IMR-90 (cell line): ENCODE measurements at regions not wholly inside any gene's neighbourhood (a gene's known extent, or its start where the extent isn't known, plus 50 kb on each side); places are given as distances from the start of the nearest gene placed in this dataset.

Experiments
- ATAC-seq: fragments of 200-7000 bp; cut with Tn5 transposase; 2 replicates; pipeline ENCODE4 v1.9.1; 2020; ENCODE audit warnings: low read depth, mild to moderate bottlenecking, moderate library complexity
- BruUV-seq: library from RNA; stranded (reverse); fragments of 400-500 nt; replicated peaks from 2 replicates; lab custom pipeline; 2021; lab: Mats Ljungman, UMichigan
- CTCF ChIA-PET: fragments of 300-600 bp; formaldehyde crosslinking; extraction: SDS; loops from one replicate; lab custom pipeline; 2021; ENCODE audit warnings: antibody characterized with exemption; lab: Yijun Ruan, JAX
- POLR2A ChIA-PET: fragments of 300-600 bp; sonication (Branson Sonifier 250); formaldehyde crosslinking; loops from one replicate; lab custom pipeline; 2022; ENCODE audit warnings: antibody characterized with exemption; ENCODE audit not compliant: unreplicated experiment; lab: Charles Lee
- DNase-seq: peaks from one replicate; pipeline ENCODE4 v3.0.0; 2013
- H2AFZ ChIP-seq: replicated peaks from 2 replicates; pipeline ENCODE3; 2013; ENCODE audit warnings: low read length, mild to moderate bottlenecking; ENCODE audit not compliant: poor library complexity
- H2AK5ac ChIP-seq: 2 replicates; pipeline ENCODE4 v1.6.1; 2013; ENCODE audit warnings: low read depth, low read length, inconsistent platforms
- H2AK9ac ChIP-seq: replicated peaks from 2 replicates; pipeline ENCODE3; 2013; ENCODE audit warnings: mild to moderate bottlenecking, low read depth, low read length, moderate library complexity; ENCODE audit not compliant: poor library complexity
- H2BK120ac ChIP-seq: 2 replicates; pipeline ENCODE4 v1.6.1; 2013; ENCODE audit warnings: low read depth, low read length, inconsistent platforms
- H2BK15ac ChIP-seq: 3 replicates; pipeline ENCODE4 v1.6.1; 2013; ENCODE audit warnings: low read depth, low read length, inconsistent platforms
- H2BK20ac ChIP-seq: 2 replicates; pipeline ENCODE4 v1.6.1; 2013; ENCODE audit warnings: low read depth, mild to moderate bottlenecking, inconsistent platforms, low read length, moderate library complexity
- H2BK5ac ChIP-seq: 2 replicates; pipeline ENCODE4 v1.6.1; 2013; ENCODE audit warnings: mild to moderate bottlenecking, low read depth, low read length, inconsistent platforms; ENCODE audit not compliant: poor library complexity, severe bottlenecking
- H3K14ac ChIP-seq: replicated peaks from 2 replicates; pipeline ENCODE4 v1.6.1; 2013; ENCODE audit warnings: low read depth, low read length, inconsistent platforms
- H3K18ac ChIP-seq: 2 replicates; pipeline ENCODE4 v1.6.1; 2013; ENCODE audit warnings: low read depth, low read length, control low read depth
- H3K23ac ChIP-seq: 2 replicates; pipeline ENCODE4 v1.6.1; 2013; ENCODE audit warnings: low read depth, low read length, inconsistent platforms
- H3K27ac ChIP-seq: 2 replicates; pipeline ENCODE4 v1.5.1; 2013; ENCODE audit warnings: mild to moderate bottlenecking, control low read depth, low read length; ENCODE audit not compliant: insufficient read depth
- H3K27me3 ChIP-seq: 2 replicates; pipeline ENCODE4 v1.6.1; 2013; ENCODE audit warnings: low read length; ENCODE audit not compliant: control insufficient read depth, insufficient read depth
- H3K36me3 ChIP-seq: 2 replicates; pipeline ENCODE4 v1.6.1; 2013; ENCODE audit warnings: low read length, mixed read lengths; ENCODE audit not compliant: control insufficient read depth, insufficient read depth
- H3K4ac ChIP-seq: 2 replicates; pipeline ENCODE4 v1.6.1; 2013; ENCODE audit warnings: low read depth, low read length, inconsistent platforms
- H3K4me1 ChIP-seq: 2 replicates; pipeline ENCODE4 v1.6.1; 2013; ENCODE audit warnings: low read length, mixed read lengths; ENCODE audit not compliant: control insufficient read depth, insufficient read depth
- H3K4me2 ChIP-seq: 2 replicates; pipeline ENCODE4 v1.6.1; 2013; ENCODE audit warnings: low read depth, mild to moderate bottlenecking, control low read depth, low read length, moderate library complexity
- H3K4me3 ChIP-seq: 2 replicates; pipeline ENCODE4 v1.5.1; 2013; ENCODE audit warnings: low read depth, mild to moderate bottlenecking, control low read depth, low read length, moderate library complexity; ENCODE audit not compliant: insufficient read depth
- H3K56ac ChIP-seq: 2 replicates; pipeline ENCODE4 v1.6.1; 2013; ENCODE audit warnings: low read length, inconsistent platforms; ENCODE audit not compliant: insufficient read depth; ENCODE audit errors: extremely low read depth
- H3K79me1 ChIP-seq, 2 experiments: 2 replicates each; pipeline ENCODE4 v1.6.1; 2013; ENCODE audit warnings: low read length in 2 of 2, inconsistent platforms in 1 of 2, low read depth in 1 of 2
- H3K9ac ChIP-seq: 2 replicates; pipeline ENCODE4 v1.6.1; 2013; ENCODE audit warnings: low read depth, low read length, control low read depth
- H3K9me1 ChIP-seq: 2 replicates; pipeline ENCODE4 v1.6.1; 2013; ENCODE audit warnings: low read length, inconsistent platforms; ENCODE audit not compliant: insufficient read depth
- H3K9me3 ChIP-seq: 2 replicates; pipeline ENCODE4 v1.6.1; 2013; ENCODE audit warnings: low read length; ENCODE audit not compliant: control insufficient read depth, insufficient read depth
- H4K20me1 ChIP-seq: 2 replicates; pipeline ENCODE4 v1.6.1; 2013; ENCODE audit warnings: low read length, inconsistent platforms; ENCODE audit not compliant: insufficient read depth
- H4K5ac ChIP-seq: 2 replicates; pipeline ENCODE4 v1.6.1; 2013; ENCODE audit warnings: mild to moderate bottlenecking, low read depth, low read length, control low read depth
- H4K8ac ChIP-seq, 2 experiments: 2 replicates each; pipeline ENCODE4 v1.6.1; 2013; ENCODE audit warnings: low read depth in 2 of 2, low read length in 2 of 2, control low read depth in 1 of 2, inconsistent platforms in 1 of 2
- H4K91ac ChIP-seq: 2 replicates; pipeline ENCODE4 v1.6.1; 2013; ENCODE audit warnings: low read depth, low read length, inconsistent platforms; ENCODE audit not compliant: insufficient read depth
- BHLHE40 ChIP-seq: fragments of 150-350 bp; IDR thresholded peaks from 2 replicates; pipeline ENCODE4 v1.6.1; 2016; ENCODE audit warnings: mild to moderate bottlenecking, low read depth, low read length
- CEBPB ChIP-seq: IDR thresholded peaks from 2 replicates; pipeline ENCODE4 v1.6.1; 2012; ENCODE audit warnings: low read depth, low read length, improper control_type of control experiment
- CHD1 ChIP-seq: IDR thresholded peaks from 2 replicates; pipeline ENCODE4 v1.6.1; 2012; ENCODE audit warnings: low read depth, low read length, improper control_type of control experiment
- MAZ ChIP-seq: IDR thresholded peaks from 2 replicates; pipeline ENCODE4 v1.6.1; 2012; ENCODE audit warnings: low read depth, mild to moderate bottlenecking, low read length, improper control_type of control experiment, moderate library complexity, borderline replicate concordance
- RFX5 ChIP-seq: IDR thresholded peaks from 2 replicates; pipeline ENCODE4 v1.8.0; 2012; ENCODE audit warnings: low read depth, mild to moderate bottlenecking, low read length, moderate library complexity
- SMC3 ChIP-seq: fragments of 150-350 bp; IDR thresholded peaks from 2 replicates; pipeline ENCODE4 v1.6.1; 2016; ENCODE audit warnings: low read depth, mild to moderate bottlenecking, antibody characterized with exemption, low read length, moderate library complexity
- WGBS, 2 experiments: methylation state at CpG; one replicate each; pipeline versions ENCODE4 v1.1.5 to v1.1.7; 2013; ENCODE audit warnings: missing lambda C conversion rate in 2 of 2; ENCODE audit not compliant: insufficient read length in 1 of 2; ENCODE audit errors: extremely low coverage in 2 of 2; 5-methylcytosine and 5-hydroxymethylcytosine counted together
- dilution Hi-C: fragments of 300-500 bp; cut with HindIII; formaldehyde crosslinking; loops from one replicate; pipeline ENCODE4 v1.14.3; 2018; ENCODE audit warnings: low sequenced_read_pairs; ENCODE audit not compliant: unreplicated experiment
- in situ Hi-C: fragments of 300-500 bp; cut with MboI; formaldehyde crosslinking; loops from 3 replicates; pipeline ENCODE4 v1.14.3; 2019; ENCODE audit warnings: low sequenced_read_pairs, inconsistent platforms, mixed read lengths
- intact Hi-C: fragments of 100-400 bp; cut with micrococcal nuclease; formaldehyde crosslinking; loops from 2 replicates; pipeline ENCODE4 v1.10.0; 2022
- TF ChIP-seq, protein P1 (sequence below): fragments of 150-350 bp; IDR thresholded peaks from 2 replicates; pipeline ENCODE4 v1.6.1; 2017; ENCODE audit warnings: mild to moderate bottlenecking, antibody characterized with exemption, low read length, low read depth

GRCh38 chr2:176692533-176692932 is 423.3 kb downstream of the MTX2 start:
- Histone ChIP-seq H3K79me1 (no peaks in the 10 kb centered on the region), H2BK5ac (no peak overlapping the region), H2AK5ac (no peak overlapping the region), H2AFZ (no peak overlapping the region), H2BK15ac (no peak overlapping the region), H3K23ac (no peak overlapping the region), H3K27ac (no peak overlapping the region), H3K4me3 (no peak overlapping the region), H4K91ac (no peak overlapping the region), H3K9me1 (no peaks in the 10 kb centered on the region), H3K4me1 (no peaks in the 10 kb centered on the region), H2BK120ac (no peak overlapping the region), H3K14ac (no peak overlapping the region), H3K4me2 (no peak overlapping the region), H2BK20ac (no peak overlapping the region), H4K5ac (no peak overlapping the region), H3K9ac (no peak overlapping the region), H4K20me1 (no peaks in the 10 kb centered on the region), H3K9me3 (no peaks in the 10 kb centered on the region), H3K18ac (no peak overlapping the region), H4K8ac (no peak overlapping the region), H3K4ac (no peak overlapping the region), H3K56ac (no peak overlapping the region), H3K36me3 (no peaks in the 10 kb centered on the region), H3K27me3 (no peaks in the 10 kb centered on the region), H2AK9ac (no peak overlapping the region)
- no TSS peak for BruUV-seq
- intact Hi-C loops = no loop called here
- dilution Hi-C loops = no loop called here
- in situ Hi-C loops = no loop called here
- ATAC-seq (no peak), DNase-seq (no peak)
- ChIA-PET CTCF (interaction anchor here (1.2 kb wide), 1 partner anchor 40 kb away, joined by 3 read pairs; no protein-coding TSS in a partner anchor), POLR2A (no interaction called here)
- TF ChIP-seq RFX5 = no peak
- no peak for TF ChIP-seq CHD1
- TF ChIP-seq BHLHE40 = no peak
- no peak for TF ChIP-seq SMC3
- no peak for TF ChIP-seq CEBPB
- TF ChIP-seq, protein P1, sequence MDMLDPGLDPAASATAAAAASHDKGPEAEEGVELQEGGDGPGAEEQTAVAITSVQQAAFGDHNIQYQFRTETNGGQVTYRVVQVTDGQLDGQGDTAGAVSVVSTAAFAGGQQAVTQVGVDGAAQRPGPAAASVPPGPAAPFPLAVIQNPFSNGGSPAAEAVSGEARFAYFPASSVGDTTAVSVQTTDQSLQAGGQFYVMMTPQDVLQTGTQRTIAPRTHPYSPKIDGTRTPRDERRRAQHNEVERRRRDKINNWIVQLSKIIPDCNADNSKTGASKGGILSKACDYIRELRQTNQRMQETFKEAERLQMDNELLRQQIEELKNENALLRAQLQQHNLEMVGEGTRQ = no peak
- no peak for TF ChIP-seq MAZ
- no CpG with 5 or more reads among the region's 1 CpG for WGBS, 2 experiments
